ENCODE measurements at regions not wholly inside any gene's neighbourhood (a gene's known extent, or its start where the extent isn't known, plus 50 kb on each side); places are given as distances from the start of the nearest gene placed in this dataset.
"Not testable (repeated sequence)": the region's sequence is repeated elsewhere in the genome, so short reads cannot be mapped to it uniquely, and the experiment has no call there.

GRCh38 chr10:45122180-45122860 is 121.6 kb downstream of the ZNF22 start:
- DNase-seq = not testable (repeated sequence)

- no peak for DNase-seq
These were observed 134.9 kb downstream of the ZNF22 start for GRCh38 chr10:45135443-45136198.

GRCh38 chr10:45136256-45136655 is 135.5 kb downstream of the ZNF22 start:
- no peak for DNase-seq

GRCh38 chr10:45144326-45145070 is 143.8 kb downstream of the ZNF22 start:
- DNase-seq = no peak

- DNase-seq = not testable (repeated sequence)
These were observed 144.4 kb downstream of the ZNF22 start for GRCh38 chr10:45145143-45145542.

GRCh38 chr10:45147000-45147399 is 146.3 kb downstream of the ZNF22 start:
- DNase-seq = no peak

GRCh38 chr10:45150997-45151396 is 150.3 kb downstream of the ZNF22 start:
- DNase-seq = no peak

- no peak for DNase-seq
These were observed 150.9 kb downstream of the ZNF22 start for GRCh38 chr10:45151467-45152214.

- no peak for DNase-seq
These were observed 152.0 kb downstream of the ZNF22 start for GRCh38 chr10:45152726-45153125.

GRCh38 chr10:45154502-45154901 is 153.8 kb downstream of the ZNF22 start:
- no peak for DNase-seq

- DNase-seq = no peak
These were observed 155.1 kb downstream of the ZNF22 start for GRCh38 chr10:45155784-45156183.

GRCh38 chr10:45160271-45160670 is 155.1 kb downstream of the OR13A1 start:
- DNase-seq = no peak

- no peak for DNase-seq
These were observed 152.0 kb downstream of the OR13A1 start for GRCh38 chr10:45163315-45163975.

GRCh38 chr10:45175520-45176118 is 139.8 kb downstream of the OR13A1 start:
- DNase-seq = not testable (repeated sequence)

- DNase-seq = no peak
These were observed 135.7 kb downstream of the OR13A1 start for GRCh38 chr10:45179691-45180090.

- no peak for DNase-seq
These were observed 134.9 kb downstream of the OR13A1 start for GRCh38 chr10:45180507-45180906.

- DNase-seq = no peak
These were observed 134.2 kb downstream of the OR13A1 start for GRCh38 chr10:45180946-45181875.

- DNase-seq = no peak
These were observed 132.2 kb downstream of the OR13A1 start for GRCh38 chr10:45183174-45183573.

- DNase-seq = no peak
These were observed 117.5 kb downstream of the OR13A1 start for GRCh38 chr10:45197816-45198485.
